Calu3 (cell line): ENCODE measurements at regions not wholly inside any gene's neighbourhood (a gene's known extent, or its start where the extent isn't known, plus 50 kb on each side); places are given as distances from the start of the nearest gene placed in this dataset.

ENCODE experiments used
- BruUV-seq: library from RNA; stranded (reverse); fragments of 400-500 nt; replicated peaks from 2 replicates; lab custom pipeline; 2021; lab: Mats Ljungman, UMichigan
- CTCF ChIA-PET: fragments of 300-600 bp; sonication (Branson Sonifier 250); formaldehyde crosslinking; loops from one replicate; lab custom pipeline; 2022; ENCODE audit warnings: antibody characterized with exemption; lab: Charles Lee
- DNase-seq: peaks from one replicate; pipeline ENCODE4 v3.0.0; 2022
- H3K27ac Mint-ChIP-seq: one replicate; pipeline ENCODE4 v1.8.0; 2022; ENCODE audit warnings: mixed read lengths; ENCODE audit not compliant: unreplicated experiment
- H3K27me3 Mint-ChIP-seq: one replicate; pipeline ENCODE4 v1.8.0; 2022; ENCODE audit warnings: mixed read lengths; ENCODE audit not compliant: unreplicated experiment
- H3K36me3 Mint-ChIP-seq: one replicate; pipeline ENCODE4 v1.8.0; 2022; ENCODE audit warnings: mild to moderate bottlenecking, moderate library complexity, mixed read lengths; ENCODE audit not compliant: insufficient read depth, unreplicated experiment
- H3K4me1 Mint-ChIP-seq: one replicate; pipeline ENCODE4 v1.8.0; 2022; ENCODE audit warnings: mild to moderate bottlenecking, low read depth, mixed read lengths; ENCODE audit not compliant: unreplicated experiment
- H3K4me3 Mint-ChIP-seq: one replicate; pipeline ENCODE4 v1.8.0; 2022; ENCODE audit warnings: mild to moderate bottlenecking, low read depth, moderate library complexity, mixed read lengths; ENCODE audit not compliant: unreplicated experiment
- H3K9me3 Mint-ChIP-seq: one replicate; pipeline ENCODE4 v1.8.0; 2022; ENCODE audit warnings: low read depth, mixed read lengths; ENCODE audit not compliant: unreplicated experiment
- CTCF ChIP-seq: fragments of 200-600 bp; IDR thresholded peaks from one replicate; pipeline ENCODE4 v1.8.0; 2022; ENCODE audit warnings: antibody characterized with exemption; ENCODE audit not compliant: unreplicated experiment
- intact Hi-C: fragments of 100-400 bp; cut with micrococcal nuclease; formaldehyde crosslinking; loops from one replicate; pipeline ENCODE4 v1.10.0; 2022; ENCODE audit not compliant: unreplicated experiment

- intact Hi-C loops: no loop called here
- DNase-seq: no peak
- CTCF ChIA-PET: interaction anchor here (0.6 kb wide), 1 partner anchor 18 kb away, joined by 4 read pairs; no protein-coding TSS in a partner anchor
- H3K27ac Mint-ChIP-seq: no peak overlapping the region
- H3K4me1 Mint-ChIP-seq: no peaks in the 10 kb centered on the region
- no peak overlapping the region for H3K4me3 Mint-ChIP-seq
- H3K27me3 Mint-ChIP-seq: no peaks in the 10 kb centered on the region
- H3K9me3 Mint-ChIP-seq: no peaks in the 10 kb centered on the region
- no peak for TF ChIP-seq CTCF
- no peaks in the 10 kb centered on the region for H3K36me3 Mint-ChIP-seq
- BruUV-seq: no TSS peak
Observed at GRCh38 chr7:85413718-85414117, 226.9 kb upstream of the SEMA3D start.

GRCh38 chr7:85412912-85413311, 226.1 kb upstream of the SEMA3D start:
- no peak for TF ChIP-seq CTCF
- intact Hi-C loops: no loop called here
- H3K27me3 Mint-ChIP-seq: no peaks in the 10 kb centered on the region
- CTCF ChIA-PET: no interaction called here
- no peak overlapping the region for H3K4me3 Mint-ChIP-seq
- no TSS peak for BruUV-seq
- no peak for DNase-seq
- no peaks in the 10 kb centered on the region for H3K36me3 Mint-ChIP-seq
- H3K9me3 Mint-ChIP-seq: no peaks in the 10 kb centered on the region
- no peak overlapping the region for H3K27ac Mint-ChIP-seq
- H3K4me1 Mint-ChIP-seq: no peaks in the 10 kb centered on the region

- no peaks in the 10 kb centered on the region for H3K27me3 Mint-ChIP-seq
- TF ChIP-seq CTCF: no peak
- H3K9me3 Mint-ChIP-seq: no peaks in the 10 kb centered on the region
- no peak overlapping the region for H3K27ac Mint-ChIP-seq
- H3K36me3 Mint-ChIP-seq: no peaks in the 10 kb centered on the region
- intact Hi-C loops: no loop called here
- BruUV-seq: no TSS peak
- CTCF ChIA-PET: no interaction called here
- no peaks in the 10 kb centered on the region for H3K4me1 Mint-ChIP-seq
- DNase-seq: no peak
- H3K4me3 Mint-ChIP-seq: no peak overlapping the region
Observed at GRCh38 chr7:85407391-85407790, 220.5 kb upstream of the SEMA3D start.

- H3K27me3 Mint-ChIP-seq: no peaks in the 10 kb centered on the region
- H3K4me1 Mint-ChIP-seq: no peaks in the 10 kb centered on the region
- no peak for DNase-seq
- H3K36me3 Mint-ChIP-seq: no peaks in the 10 kb centered on the region
- H3K27ac Mint-ChIP-seq: no peak overlapping the region
- CTCF ChIA-PET: interaction anchor here (0.6 kb wide), 1 partner anchor 172 kb away, joined by 3 read pairs; no protein-coding TSS in a partner anchor
- intact Hi-C loops: no loop called here
- TF ChIP-seq CTCF: no peak
- H3K4me3 Mint-ChIP-seq: no peak overlapping the region
- BruUV-seq: no TSS peak
- no peaks in the 10 kb centered on the region for H3K9me3 Mint-ChIP-seq
Observed at GRCh38 chr7:85405016-85405902, 218.4 kb upstream of the SEMA3D start.
